SK-N-SH treated with all-trans-retinoic acid at 6 μM for 48 hours (cell line): ENCODE measurements at regions not wholly inside any gene's neighbourhood (a gene's known extent, or its start where the extent isn't known, plus 50 kb on each side); places are given as distances from the start of the nearest gene placed in this dataset.

Source experiments
- OSR1 ChIP-seq: fragments of 250-450 bp; sonication (Bioruptor Pico); IDR thresholded peaks from 2 replicates; pipeline ENCODE4 v1.8.0; 2022; ENCODE audit warnings: moderate library complexity, mild to moderate bottlenecking, inconsistent platforms
- RARB ChIP-seq: fragments of 250-450 bp; sonication (Bioruptor Pico); IDR thresholded peaks from 2 replicates; pipeline ENCODE4 v1.8.0; 2021; ENCODE audit warnings: mild to moderate bottlenecking, moderate library complexity
- TF ChIP-seq, protein P1 (sequence below): fragments of 250-450 bp; sonication (Bioruptor Pico); IDR thresholded peaks from 2 replicates; pipeline ENCODE4 v1.8.0; 2020; ENCODE audit warnings: mild to moderate bottlenecking, moderate library complexity, borderline replicate concordance

GRCh38 chr15:81589671-81590070, 215.7 kb upstream of the TMC3 start:
- TF ChIP-seq, protein P1, sequence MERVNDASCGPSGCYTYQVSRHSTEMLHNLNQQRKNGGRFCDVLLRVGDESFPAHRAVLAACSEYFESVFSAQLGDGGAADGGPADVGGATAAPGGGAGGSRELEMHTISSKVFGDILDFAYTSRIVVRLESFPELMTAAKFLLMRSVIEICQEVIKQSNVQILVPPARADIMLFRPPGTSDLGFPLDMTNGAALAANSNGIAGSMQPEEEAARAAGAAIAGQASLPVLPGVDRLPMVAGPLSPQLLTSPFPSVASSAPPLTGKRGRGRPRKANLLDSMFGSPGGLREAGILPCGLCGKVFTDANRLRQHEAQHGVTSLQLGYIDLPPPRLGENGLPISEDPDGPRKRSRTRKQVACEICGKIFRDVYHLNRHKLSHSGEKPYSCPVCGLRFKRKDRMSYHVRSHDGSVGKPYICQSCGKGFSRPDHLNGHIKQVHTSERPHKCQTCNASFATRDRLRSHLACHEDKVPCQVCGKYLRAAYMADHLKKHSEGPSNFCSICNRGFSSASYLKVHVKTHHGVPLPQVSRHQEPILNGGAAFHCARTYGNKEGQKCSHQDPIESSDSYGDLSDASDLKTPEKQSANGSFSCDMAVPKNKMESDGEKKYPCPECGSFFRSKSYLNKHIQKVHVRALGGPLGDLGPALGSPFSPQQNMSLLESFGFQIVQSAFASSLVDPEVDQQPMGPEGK: no peak
- TF ChIP-seq RARB (CRISPR knock-in tag) (no peak), OSR1 (CRISPR knock-in tag) (no peak)
